ENCODE measurements at regions not wholly inside any gene's neighbourhood (a gene's known extent, or its start where the extent isn't known, plus 50 kb on each side); places are given as distances from the start of the nearest gene placed in this dataset.

GRCh38 chr20:17810062-17810631 is 110.4 kb downstream of the BANF2 start:
- TF ChIP-seq CTCF (IDR thresholded peaks at IDR 0.05 in 2 of 3, conservative IDR thresholded peaks at IDR 0.05 in 1 of 3; ENCODE audit: borderline replicate concordance in 1 of 3, insufficient read depth in 1 of 3, low read depth in 2 of 3, low read length in 2 of 3) (no peak), SP1 (IDR thresholded peaks at IDR 0.05; ENCODE audit: low read depth) (no peak), POLR2A (IDR thresholded peaks at IDR 0.05; ENCODE audit: borderline replicate concordance, extremely low read depth, insufficient read depth, insufficient read length) (no peak)

Data from HCT116 (cell line).